ENCODE measurements at regions not wholly inside any gene's neighbourhood (a gene's known extent, or its start where the extent isn't known, plus 50 kb on each side); places are given as distances from the start of the nearest gene placed in this dataset.

DNA sequence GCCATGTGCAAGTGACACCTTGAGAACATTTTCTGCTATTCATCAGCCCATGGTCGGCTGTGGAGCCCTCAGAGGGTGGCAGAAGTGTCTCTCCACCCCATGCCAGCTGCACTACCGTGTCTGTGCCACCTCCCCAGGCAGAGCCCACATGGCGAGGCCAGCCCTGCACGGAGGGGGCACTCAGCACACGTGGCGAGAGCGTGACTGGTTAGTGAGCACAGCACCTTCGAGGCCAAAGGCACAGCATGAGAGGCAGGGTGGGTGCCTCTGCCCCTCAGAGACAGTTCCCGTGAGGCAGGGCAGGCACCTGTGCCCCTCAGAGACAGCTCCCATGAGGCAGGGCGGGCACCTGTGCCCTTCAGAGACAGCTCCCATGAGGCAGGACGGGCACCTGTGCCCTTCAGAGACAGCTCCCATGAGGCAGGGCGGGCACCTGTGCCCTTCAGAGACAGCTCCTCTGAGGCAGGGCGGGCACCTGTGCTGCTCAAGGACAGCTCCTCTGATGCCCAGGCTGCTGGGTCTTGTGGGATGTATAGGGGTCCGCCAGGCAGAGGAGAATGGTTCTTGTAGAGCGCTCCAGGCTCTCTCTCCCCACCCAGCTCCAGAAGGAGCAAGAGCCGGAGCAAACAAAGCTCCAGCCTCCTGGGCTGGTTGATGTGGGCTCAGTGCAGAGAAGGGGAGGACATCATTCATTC, 179.8 kb upstream of the PPP1R26 start:
- TF ChIP-seq, protein P1, sequence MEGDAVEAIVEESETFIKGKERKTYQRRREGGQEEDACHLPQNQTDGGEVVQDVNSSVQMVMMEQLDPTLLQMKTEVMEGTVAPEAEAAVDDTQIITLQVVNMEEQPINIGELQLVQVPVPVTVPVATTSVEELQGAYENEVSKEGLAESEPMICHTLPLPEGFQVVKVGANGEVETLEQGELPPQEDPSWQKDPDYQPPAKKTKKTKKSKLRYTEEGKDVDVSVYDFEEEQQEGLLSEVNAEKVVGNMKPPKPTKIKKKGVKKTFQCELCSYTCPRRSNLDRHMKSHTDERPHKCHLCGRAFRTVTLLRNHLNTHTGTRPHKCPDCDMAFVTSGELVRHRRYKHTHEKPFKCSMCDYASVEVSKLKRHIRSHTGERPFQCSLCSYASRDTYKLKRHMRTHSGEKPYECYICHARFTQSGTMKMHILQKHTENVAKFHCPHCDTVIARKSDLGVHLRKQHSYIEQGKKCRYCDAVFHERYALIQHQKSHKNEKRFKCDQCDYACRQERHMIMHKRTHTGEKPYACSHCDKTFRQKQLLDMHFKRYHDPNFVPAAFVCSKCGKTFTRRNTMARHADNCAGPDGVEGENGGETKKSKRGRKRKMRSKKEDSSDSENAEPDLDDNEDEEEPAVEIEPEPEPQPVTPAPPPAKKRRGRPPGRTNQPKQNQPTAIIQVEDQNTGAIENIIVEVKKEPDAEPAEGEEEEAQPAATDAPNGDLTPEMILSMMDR (IDR thresholded peaks at IDR 0.05; ENCODE audit: low read depth, low read length), result no peak
- TF ChIP-seq POLR2A (IDR thresholded peaks at IDR 0.05; ENCODE audit: extremely low read depth, insufficient read length), result no peak

All from NB4 (cell line).